Ovary (tissue), 7 donors: ENCODE measurements at regions not wholly inside any gene's neighbourhood (a gene's known extent, or its start where the extent isn't known, plus 50 kb on each side); places are given as distances from the start of the nearest gene placed in this dataset.

Experiments
- DNase-seq, 5 donors: peaks; one replicate each; pipeline ENCODE4 v3.0.0-alpha.2; 2019 to 2020
- H3K27ac ChIP-seq, 2 donors: fragments of 200-600 bp; one replicate each; pipeline versions ENCODE4 v1.5.1 to v1.8.0; 2019 to 2022
- H3K27me3 ChIP-seq: fragments of 200-600 bp; one replicate; pipeline ENCODE4 v1.8.0; 2022
- H3K36me3 ChIP-seq: fragments of 200-600 bp; sonication (generic); one replicate; pipeline ENCODE4 v1.5.1; 2019
- H3K4me1 ChIP-seq: one replicate; pipeline ENCODE4 v1.8.1; 2013; ENCODE audit warnings: mild to moderate bottlenecking, moderate library complexity; ENCODE audit not compliant: insufficient read depth
- H3K4me3 ChIP-seq: fragments of 200-600 bp; sonication (generic); one replicate; pipeline ENCODE4 v1.5.1; 2017
- H3K9me3 ChIP-seq, 2 donors: fragments of 200-600 bp in 1 of 2; sonication (generic) in 1 of 2; one replicate each; pipeline versions ENCODE4 v1.5.1 to v1.8.1; 2013 to 2019; ENCODE audit warnings: mild to moderate bottlenecking in 1 of 2, moderate library complexity in 1 of 2
- EP300 ChIP-seq: sonication (generic); formaldehyde crosslinking; IDR thresholded peaks from one replicate; pipeline ENCODE4 v1.6.1; 2017; ENCODE audit warnings: antibody characterized with exemption
- POLR2A ChIP-seq: fragments of 450-650 bp; IDR thresholded peaks from one replicate; pipeline ENCODE4 v1.6.1; 2017; ENCODE audit warnings: antibody characterized with exemption, mild to moderate bottlenecking, moderate library complexity
- WGBS, 3 donors: extraction: QIAGEN DNeasy Blood & Tissue Kit in 1 of 3; methylation state at CpG; one replicate each; pipeline versions ENCODE4 v1.1.5 to v1.1.7; 2013 to 2017; 5-methylcytosine and 5-hydroxymethylcytosine counted together
- intact Hi-C, 4 donors: fragments of 100-400 bp; cut with DNase I; formaldehyde crosslinking; loops; one replicate each; pipeline versions ENCODE4 v1.11.0 to v1.15.1; 2022 to 2023
- TF ChIP-seq, protein P1 (sequence below), 3 donors: fragments of 450-650 bp in 2 of 3; fragments of 200-600 bp in 1 of 3; IDR thresholded peaks; one replicate each; pipeline versions ENCODE4 v1.5.1 to v1.8.0; 2016 to 2022; ENCODE audit warnings: antibody characterized with exemption in 3 of 3, mild to moderate bottlenecking in 1 of 3
- donor health status: DM: no; HTN: no; CAD: no; lungs with moderate emphysema.
- donor health status: DM: no; HTN: no; CAD: no.
- donor health status: Bipolar disorder and iron deficiency.
- donor health status: DM: no; HTN: no; CAD: no.
- donor health status: DM: yes; HTN: yes; CAD: no.

DNA sequence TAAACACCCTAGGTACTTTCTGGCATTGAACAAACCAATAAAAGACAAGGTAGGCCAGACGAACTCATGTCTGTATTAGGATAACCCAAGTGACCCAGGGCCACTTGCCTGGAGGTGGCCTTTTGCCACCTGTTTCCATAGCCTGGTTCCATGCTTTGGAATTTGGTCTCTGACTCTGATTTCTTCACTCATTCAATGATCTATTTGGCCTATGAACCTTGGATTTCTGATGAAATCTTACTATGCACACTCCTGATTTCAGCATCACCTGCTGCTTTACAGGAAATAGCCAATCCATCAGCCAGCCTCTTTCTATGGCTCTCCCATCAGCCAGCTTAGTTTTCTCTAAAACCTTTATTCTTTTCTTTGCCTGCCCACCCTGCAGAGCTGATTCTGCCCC lies 142.8 kb upstream of the PSMD7 start:
- TF ChIP-seq, protein P1, sequence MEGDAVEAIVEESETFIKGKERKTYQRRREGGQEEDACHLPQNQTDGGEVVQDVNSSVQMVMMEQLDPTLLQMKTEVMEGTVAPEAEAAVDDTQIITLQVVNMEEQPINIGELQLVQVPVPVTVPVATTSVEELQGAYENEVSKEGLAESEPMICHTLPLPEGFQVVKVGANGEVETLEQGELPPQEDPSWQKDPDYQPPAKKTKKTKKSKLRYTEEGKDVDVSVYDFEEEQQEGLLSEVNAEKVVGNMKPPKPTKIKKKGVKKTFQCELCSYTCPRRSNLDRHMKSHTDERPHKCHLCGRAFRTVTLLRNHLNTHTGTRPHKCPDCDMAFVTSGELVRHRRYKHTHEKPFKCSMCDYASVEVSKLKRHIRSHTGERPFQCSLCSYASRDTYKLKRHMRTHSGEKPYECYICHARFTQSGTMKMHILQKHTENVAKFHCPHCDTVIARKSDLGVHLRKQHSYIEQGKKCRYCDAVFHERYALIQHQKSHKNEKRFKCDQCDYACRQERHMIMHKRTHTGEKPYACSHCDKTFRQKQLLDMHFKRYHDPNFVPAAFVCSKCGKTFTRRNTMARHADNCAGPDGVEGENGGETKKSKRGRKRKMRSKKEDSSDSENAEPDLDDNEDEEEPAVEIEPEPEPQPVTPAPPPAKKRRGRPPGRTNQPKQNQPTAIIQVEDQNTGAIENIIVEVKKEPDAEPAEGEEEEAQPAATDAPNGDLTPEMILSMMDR (IDR thresholded peaks at IDR 0.05): no peak
- H3K4me3 ChIP-seq: no peak overlapping the region
- DNase-seq: no peak
- no peaks in the 10 kb centered on the region for H3K36me3 ChIP-seq
- intact Hi-C loops: no loop called here
- no peaks in the 10 kb centered on the region for H3K4me1 ChIP-seq
- no peaks in the 10 kb centered on the region for H3K27me3 ChIP-seq
- H3K9me3 ChIP-seq: no peaks in the 10 kb centered on the region
- H3K27ac ChIP-seq: no peak overlapping the region
- 34 to 41% (median 35%) methylated on average over 1 of the region's 1 CpG for WGBS, 3 donors

DNA sequence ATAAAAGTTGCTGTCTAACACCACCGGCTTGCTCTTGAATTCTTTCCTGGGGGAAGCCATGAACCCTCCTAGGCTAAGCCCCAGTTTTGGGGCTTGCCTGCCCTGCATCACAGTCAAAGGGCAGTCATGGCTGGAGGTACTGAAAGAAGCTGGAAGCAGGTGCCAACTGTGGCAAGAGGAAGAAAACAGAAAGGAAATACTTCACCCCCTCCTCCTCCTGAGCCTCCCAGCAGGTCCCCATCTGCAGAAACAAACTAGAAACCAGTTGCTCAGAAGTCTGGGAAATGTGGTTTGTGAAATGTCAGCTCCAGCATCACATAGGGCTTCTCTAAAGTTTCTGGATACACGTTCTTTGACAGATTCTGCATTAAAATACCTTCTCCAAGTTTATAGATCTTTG lies 150.0 kb upstream of the PSMD7 start:
- Histone ChIP-seq H3K36me3 (no peaks in the 10 kb centered on the region), H3K4me1 (no peaks in the 10 kb centered on the region), H3K4me3 (no peak overlapping the region), H3K27me3 (no peaks in the 10 kb centered on the region), H3K27ac (no peak overlapping the region), H3K9me3 (no peaks in the 10 kb centered on the region)
- no peak for DNase-seq
- 89 to 97% (median 91%) methylated on average over 2 of the region's 2 CpGs for WGBS, 3 donors
- intact Hi-C loops: no loop called here
- TF ChIP-seq EP300 (no peak), POLR2A (no peak)
- TF ChIP-seq, protein P1 (IDR thresholded peaks at IDR 0.05): no peak

DNA sequence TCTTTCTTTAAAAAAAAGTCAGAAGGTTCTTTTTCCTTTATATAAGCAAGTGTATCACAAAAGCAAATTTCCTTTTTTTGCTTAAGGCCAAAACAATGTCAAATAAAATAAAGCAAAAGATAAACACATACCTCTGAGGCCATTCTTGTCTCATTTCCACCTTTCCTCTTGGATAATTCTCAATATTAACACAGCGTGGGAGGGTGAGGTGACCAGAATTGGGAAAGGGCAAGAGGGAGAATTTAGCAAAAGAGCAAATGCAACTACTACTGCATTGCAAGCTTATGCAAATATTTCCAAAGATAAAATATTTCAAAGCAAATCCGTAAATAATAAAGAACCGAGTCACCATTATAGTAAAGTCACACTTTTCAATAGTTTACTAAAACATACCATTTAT lies 153.4 kb upstream of the PSMD7 start:
- H3K4me3 ChIP-seq: no peak overlapping the region
- no peaks in the 10 kb centered on the region for H3K36me3 ChIP-seq
- H3K27ac ChIP-seq: no peak overlapping the region
- 7 to 11% (median 9%) methylated on average over 3 of the region's 3 CpGs for WGBS, 3 donors
- no peaks in the 10 kb centered on the region for H3K4me1 ChIP-seq
- TF ChIP-seq EP300: no peak
- TF ChIP-seq POLR2A: no peak
- TF ChIP-seq, protein P1 (IDR thresholded peaks at IDR 0.05): no peak
- intact Hi-C loops: no loop called here
- no peaks in the 10 kb centered on the region for H3K9me3 ChIP-seq
- no peak for DNase-seq
- no peaks in the 10 kb centered on the region for H3K27me3 ChIP-seq

DNA sequence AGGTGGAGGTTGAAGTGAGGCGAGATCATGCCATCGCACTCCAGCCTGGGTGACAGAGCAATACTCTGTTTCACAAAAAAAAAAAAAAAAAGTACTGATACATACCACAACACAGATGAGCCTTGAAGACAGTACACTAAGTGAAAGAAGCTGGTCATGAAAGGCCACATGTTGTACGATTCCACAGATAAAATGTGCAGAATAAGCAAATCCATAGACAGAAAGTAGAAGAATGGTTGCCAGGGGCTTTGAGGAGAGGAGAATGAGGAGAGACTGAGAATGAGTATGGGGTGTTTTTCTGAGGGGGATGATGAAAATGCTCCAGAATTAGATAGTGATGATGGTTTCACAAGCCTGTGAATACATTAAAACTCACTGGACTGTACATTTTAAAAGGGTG lies 155.6 kb upstream of the PSMD7 start:
- WGBS, 3 donors: 85 to 92% (median 90%) methylated on average over 3 of the region's 3 CpGs
- intact Hi-C loops: no loop called here

More for the DNA sequence above, 155.6 kb upstream of the PSMD7 start:
- Histone ChIP-seq H3K4me3 (no peak overlapping the region), H3K9me3 (no peaks in the 10 kb centered on the region), H3K27ac (no peak overlapping the region), H3K36me3 (no peaks in the 10 kb centered on the region), H3K27me3 (no peaks in the 10 kb centered on the region), H3K4me1 (no peaks in the 10 kb centered on the region)
- TF ChIP-seq EP300 (no peak), POLR2A (no peak)
- TF ChIP-seq, protein P1 (IDR thresholded peaks at IDR 0.05): no peak
- no peak for DNase-seq
